HL-60 (cell line): ENCODE measurements at regions not wholly inside any gene's neighbourhood (a gene's known extent, or its start where the extent isn't known, plus 50 kb on each side); places are given as distances from the start of the nearest gene placed in this dataset.

Source experiments
- DNase-seq, 2 experiments: peaks; one replicate each; pipeline ENCODE4 v3.0.0-alpha.2; 2010 to 2020; ENCODE audit warnings: low read depth in 1 of 2, low spot score in 1 of 2
- H3K27ac ChIP-seq: fragments of 250-450 bp; sonication (Bioruptor Pico); replicated peaks from 2 replicates; pipeline ENCODE4 v1.5.1; 2020; ENCODE audit warnings: mild to moderate bottlenecking, moderate library complexity
- H3K27me3 ChIP-seq: fragments of 250-450 bp; sonication (Bioruptor Pico); 2 replicates; pipeline ENCODE4 v1.5.1; 2021; ENCODE audit warnings: mild to moderate bottlenecking, moderate library complexity; ENCODE audit not compliant: insufficient read depth, poor library complexity, severe bottlenecking
- H3K4me3 ChIP-seq: replicated peaks from 2 replicates; pipeline ENCODE4 v1.5.1; 2011; ENCODE audit warnings: mild to moderate bottlenecking, control low read depth, low read length; ENCODE audit not compliant: insufficient read depth
- CTCF ChIP-seq: IDR thresholded peaks from one replicate; pipeline ENCODE4 v1.5.1; 2011; ENCODE audit warnings: low read length, control low read depth, inconsistent platforms; ENCODE audit not compliant: insufficient read depth
- GABPA ChIP-seq: IDR thresholded peaks from 2 replicates; pipeline ENCODE4 v1.6.1; 2012; ENCODE audit warnings: low read depth
- POLR2AphosphoS5 ChIP-seq: IDR thresholded peaks from 2 replicates; pipeline ENCODE4 v1.6.1; 2012; ENCODE audit warnings: low read depth
- REST ChIP-seq: IDR thresholded peaks from 2 replicates; pipeline ENCODE4 v1.6.1; 2012; ENCODE audit warnings: low read depth; ENCODE audit not compliant: insufficient replicate concordance
- SPI1 ChIP-seq: IDR thresholded peaks from 2 replicates; pipeline ENCODE4 v1.6.1; 2012; ENCODE audit warnings: low read depth, mild to moderate bottlenecking, borderline replicate concordance

GRCh38 chr13:107582171-107582570 lies 633.2 kb downstream of the LIG4 start:
- TF ChIP-seq GABPA (no peak), REST (no peak), CTCF (no peak), SPI1 (no peak), POLR2AphosphoS5 (no peak)
- Histone ChIP-seq H3K27me3 (no peaks in the 10 kb centered on the region), H3K4me3 (no peak overlapping the region), H3K27ac (no peak overlapping the region)
- no peak for DNase-seq

- Histone ChIP-seq H3K27ac (no peak overlapping the region), H3K4me3 (no peak overlapping the region), H3K27me3 (no peaks in the 10 kb centered on the region)
- TF ChIP-seq POLR2AphosphoS5, result no peak
- no peak for TF ChIP-seq REST
- no peak for TF ChIP-seq GABPA
- TF ChIP-seq SPI1, result no peak
- no peak for TF ChIP-seq CTCF
- DNase-seq, result no peak
Observed at GRCh38 chr13:107580741-107581412, 634.5 kb downstream of the LIG4 start.

- no peak overlapping the region for H3K4me3 ChIP-seq
- no peak for DNase-seq
- no peaks in the 10 kb centered on the region for H3K27me3 ChIP-seq
- H3K27ac ChIP-seq, result no peak overlapping the region
- no peak for TF ChIP-seq SPI1
Observed at GRCh38 chr13:107576430-107576829, 638.9 kb downstream of the LIG4 start.

- no peak for TF ChIP-seq POLR2AphosphoS5
- TF ChIP-seq SPI1, result no peak
- no peak for TF ChIP-seq GABPA
- TF ChIP-seq CTCF, result no peak
- no peak for TF ChIP-seq REST
- no peak overlapping the region for H3K4me3 ChIP-seq
- no peak for DNase-seq
- H3K27ac ChIP-seq, result no peak overlapping the region
- H3K27me3 ChIP-seq, result no peaks in the 10 kb centered on the region
Observed at GRCh38 chr13:107574517-107575210, 640.7 kb downstream of the LIG4 start.
